H1 (cell line): ENCODE measurements at regions not wholly inside any gene's neighbourhood (a gene's known extent, or its start where the extent isn't known, plus 50 kb on each side); places are given as distances from the start of the nearest gene placed in this dataset.

ENCODE experiments used
- CTCF ChIA-PET: fragments of 300-600 bp; sonication (Branson Sonifier 250); formaldehyde crosslinking; loops from one replicate; lab custom pipeline; 2021; ENCODE audit not compliant: partially characterized antibody; lab: Charles Lee
- POLR2A ChIA-PET: fragments of 300-600 bp; sonication (Branson Sonifier 250); formaldehyde crosslinking; loops from one replicate; lab custom pipeline; 2021; ENCODE audit warnings: inconsistent platforms; ENCODE audit not compliant: partially characterized antibody; lab: Charles Lee
- DNase-seq, 2 experiments: peaks; one replicate each; pipeline versions ENCODE4 v3.0.0 to v3.0.0-alpha.2; 2010 to 2022; ENCODE audit warnings: low spot score in 2 of 2, low read depth in 1 of 2, mixed read lengths in 1 of 2
- FAIRE-seq: peaks from 2 replicates; lab custom pipeline; 2011; peaks lifted over from hg19 to GRCh38; lab: Jason Lieb, UNC
- H2AFZ ChIP-seq: 2 replicates; pipeline ENCODE4 v1.8.1; 2012; ENCODE audit warnings: low read length, inconsistent platforms
- H2AK5ac ChIP-seq: 2 replicates; pipeline ENCODE4 v1.6.1; 2013; ENCODE audit warnings: low read depth, low read length
- H2BK120ac ChIP-seq: replicated peaks from 2 replicates; pipeline ENCODE3; 2013; ENCODE audit warnings: low read depth, low read length, inconsistent platforms
- H2BK12ac ChIP-seq: 2 replicates; pipeline ENCODE4 v1.6.1; 2013; ENCODE audit warnings: low read depth, low read length
- H2BK15ac ChIP-seq: 2 replicates; pipeline ENCODE4 v1.6.1; 2013; ENCODE audit warnings: low read length
- H2BK20ac ChIP-seq: 2 replicates; pipeline ENCODE4 v1.6.1; 2013; ENCODE audit warnings: low read length
- H2BK5ac ChIP-seq: 2 replicates; pipeline ENCODE4 v1.6.1; 2013; ENCODE audit warnings: low read depth, low read length
- H3K14ac ChIP-seq: 2 replicates; pipeline ENCODE4 v1.6.1; 2013; ENCODE audit warnings: inconsistent platforms; ENCODE audit not compliant: insufficient read length
- H3K18ac ChIP-seq: 2 replicates; pipeline ENCODE4 v1.6.1; 2013; ENCODE audit warnings: low read length; ENCODE audit errors: extremely low read depth
- H3K23ac ChIP-seq: 2 replicates; pipeline ENCODE4 v1.6.1; 2013; ENCODE audit warnings: inconsistent platforms; ENCODE audit not compliant: insufficient read length
- H3K23me2 ChIP-seq: 2 replicates; pipeline ENCODE4 v1.6.1; 2013; ENCODE audit warnings: low read depth, low read length
- H3K27ac ChIP-seq: 2 replicates; pipeline ENCODE4 v1.6.1; 2011; ENCODE audit warnings: low read depth, low read length, inconsistent platforms
- H3K27me3 ChIP-seq, 4 experiments: replicated peaks in 1 of 4; 1 replicate in 1 of 4; 2 replicates in 3 of 4; pipeline versions ENCODE4 v1.6.1 to v1.8.1; 2011 to 2013; ENCODE audit warnings: low read length in 3 of 4, mild to moderate bottlenecking in 3 of 4, inconsistent platforms in 2 of 4, mixed read lengths in 2 of 4, moderate library complexity in 1 of 4; ENCODE audit not compliant: control insufficient read depth in 3 of 4, insufficient read depth in 3 of 4; ENCODE audit errors: extremely low read depth in 1 of 4
- H3K36me3 ChIP-seq, 4 experiments: 2 replicates each; pipeline versions ENCODE4 v1.6.1 to v1.8.1; 2011 to 2013; ENCODE audit warnings: mild to moderate bottlenecking in 4 of 4, low read length in 3 of 4, moderate library complexity in 2 of 4, control low read depth in 1 of 4, inconsistent platforms in 1 of 4; ENCODE audit not compliant: insufficient read depth in 4 of 4, control insufficient read depth in 2 of 4
- H3K4ac ChIP-seq: replicated peaks from 2 replicates; pipeline ENCODE3; 2013; ENCODE audit warnings: low read length, low read depth, mixed read lengths, inconsistent platforms; ENCODE audit not compliant: insufficient read length
- H3K4me1 ChIP-seq, 4 experiments: replicated peaks in 1 of 4; 1 replicate in 1 of 4; 2 replicates in 3 of 4; pipeline versions ENCODE4 v1.6.1 to v1.8.1; 2011 to 2013; ENCODE audit warnings: low read length in 3 of 4, inconsistent platforms in 2 of 4, mixed read lengths in 1 of 4; ENCODE audit not compliant: insufficient read depth in 4 of 4, control insufficient read depth in 3 of 4
- H3K4me2 ChIP-seq, 2 experiments: 2 replicates each; pipeline versions ENCODE4 v1.6.1 to v1.8.1; 2011 to 2013; ENCODE audit warnings: low read depth in 2 of 2, low read length in 2 of 2, control low read depth in 1 of 2, inconsistent platforms in 1 of 2, mild to moderate bottlenecking in 1 of 2; ENCODE audit not compliant: insufficient read depth in 1 of 2
- H3K4me3 ChIP-seq, 4 experiments: fragments of 200-600, 300-600 bp in 1 of 4; sonication (generic), shearing (Covaris generic), sonication (Bioruptor Twin) in 1 of 4; 2 replicates each; pipeline versions ENCODE4 v1.5.1 to v1.8.1; 2011 to 2016; ENCODE audit warnings: low read length in 4 of 4, low read depth in 3 of 4, control low read depth in 2 of 4, inconsistent platforms in 2 of 4, mild to moderate bottlenecking in 2 of 4, mixed read lengths in 1 of 4, moderate library complexity in 1 of 4; ENCODE audit not compliant: insufficient read depth in 2 of 4; ENCODE audit errors: extremely low read depth in 1 of 4
- H3K56ac ChIP-seq: replicated peaks from 2 replicates; pipeline ENCODE3; 2013; ENCODE audit warnings: low read depth, mild to moderate bottlenecking, mixed read lengths, low read length, inconsistent platforms; ENCODE audit not compliant: insufficient read length
- H3K79me1 ChIP-seq: 2 replicates; pipeline ENCODE4 v1.6.1; 2013; ENCODE audit warnings: low read depth, low read length, control low read depth
- H3K79me2 ChIP-seq, 2 experiments: 2 replicates each; pipeline versions ENCODE4 v1.6.1 to v1.8.1; 2012 to 2013; ENCODE audit warnings: low read length in 2 of 2, mild to moderate bottlenecking in 2 of 2, inconsistent platforms in 1 of 2; ENCODE audit not compliant: insufficient read depth in 2 of 2, control insufficient read depth in 1 of 2
- H3K9ac ChIP-seq, 4 experiments: replicated peaks in 1 of 4; 1 replicate in 1 of 4; 2 replicates in 3 of 4; pipeline versions ENCODE4 v1.6.1 to v1.8.1; 2011 to 2013; ENCODE audit warnings: low read depth in 3 of 4, low read length in 3 of 4, control low read depth in 2 of 4, mild to moderate bottlenecking in 2 of 4, moderate library complexity in 2 of 4, inconsistent platforms in 1 of 4; ENCODE audit errors: extremely low read depth in 1 of 4
- H3K9me3 ChIP-seq, 2 experiments: 2 replicates each; pipeline versions ENCODE4 v1.6.1 to v1.8.1; 2012 to 2013; ENCODE audit warnings: mild to moderate bottlenecking in 2 of 2, moderate library complexity in 2 of 2, control low read depth in 1 of 2, inconsistent platforms in 1 of 2, low read depth in 1 of 2, low read length in 1 of 2, mixed read lengths in 1 of 2; ENCODE audit not compliant: insufficient read depth in 2 of 2
- H4K20me1 ChIP-seq, 2 experiments: replicated peaks in 1 of 2; 2 replicates each; pipeline versions ENCODE3 to v1.8.1; 2011 to 2013; ENCODE audit warnings: inconsistent platforms in 2 of 2, low read length in 2 of 2, mild to moderate bottlenecking in 1 of 2; ENCODE audit not compliant: insufficient read depth in 2 of 2, control insufficient read depth in 1 of 2
- H4K5ac ChIP-seq: 2 replicates; pipeline ENCODE4 v1.6.1; 2013; ENCODE audit warnings: low read length, low read depth, mixed read lengths, inconsistent platforms; ENCODE audit not compliant: insufficient read length
- H4K8ac ChIP-seq: 2 replicates; pipeline ENCODE4 v1.8.0; 2013; ENCODE audit warnings: mild to moderate bottlenecking, moderate library complexity, low read length, inconsistent platforms; ENCODE audit not compliant: insufficient read depth; ENCODE audit errors: extremely low read depth
- H4K91ac ChIP-seq: replicated peaks from 2 replicates; pipeline ENCODE3; 2013; ENCODE audit warnings: low read length, mixed read lengths, inconsistent platforms; ENCODE audit not compliant: insufficient read length
- ATF3 ChIP-seq: IDR thresholded peaks from 2 replicates; pipeline ENCODE4 v1.6.1; 2011; ENCODE audit warnings: low read depth, mild to moderate bottlenecking, low read length; ENCODE audit not compliant: insufficient read depth
- EGR1 ChIP-seq: IDR thresholded peaks from 2 replicates; pipeline ENCODE4 v1.6.1; 2011; ENCODE audit warnings: low read depth, low read length, borderline replicate concordance
- KDM5A ChIP-seq: fragments of 200-600 bp; IDR thresholded peaks from 2 replicates; pipeline ENCODE4 v1.7.1; 2012; ENCODE audit warnings: mild to moderate bottlenecking, low read length, inconsistent platforms, mixed read lengths
- PHF8 ChIP-seq: fragments of 200-600 bp; sonication (generic); conservative IDR thresholded peaks from 2 replicates; pipeline ENCODE4 v1.7.1; 2012; ENCODE audit warnings: low read depth, mild to moderate bottlenecking, inconsistent platforms, low read length, moderate library complexity
- WGBS, 2 experiments: shearing (Covaris generic) in 1 of 2; methylation state at CpG; one replicate each; pipeline versions ENCODE4 v1.1.6 to v1.1.7; 2013 to 2015; ENCODE audit warnings: low lambda C conversion rate in 2 of 2, mixed read lengths in 2 of 2, inconsistent platforms in 1 of 2, low coverage in 1 of 2, missing lambda C conversion rate in 1 of 2; ENCODE audit not compliant: insufficient replicate concordance in 2 of 2, insufficient coverage in 1 of 2, insufficient read length in 1 of 2; ENCODE audit errors: extremely low coverage in 1 of 2, missing lambda C conversion rate in 1 of 2; 5-methylcytosine and 5-hydroxymethylcytosine counted together

DNA sequence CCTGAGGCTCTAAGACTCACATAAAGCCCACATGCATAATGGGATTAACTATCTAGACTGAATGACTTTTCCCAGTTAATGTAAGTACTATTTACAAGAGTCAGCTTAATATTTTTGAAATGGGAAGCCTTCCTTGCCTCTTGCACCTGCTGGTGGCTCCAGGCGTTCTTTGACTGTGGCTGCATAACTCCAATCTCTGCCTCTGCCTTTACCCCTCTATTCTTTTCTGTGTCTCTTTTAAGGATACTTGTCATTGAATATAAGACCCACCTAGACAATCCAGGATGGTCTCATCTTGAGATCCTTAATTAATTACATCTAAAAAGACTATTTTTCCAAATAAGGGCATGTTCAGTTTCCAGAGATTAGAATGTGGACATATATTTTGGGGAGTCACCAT, 66.9 kb upstream of the PCED1B start:
- H4K5ac ChIP-seq: no peak overlapping the region
- 88% methylated on average over 1 of the region's 1 CpG; no CpG with 5 or more reads in 1 of the 2 experiments for WGBS, 2 experiments
- no peak overlapping the region for H2BK120ac ChIP-seq
- H3K4me3 ChIP-seq: no peak overlapping the region
- no peaks in the 10 kb centered on the region for H3K36me3 ChIP-seq
- no peak overlapping the region for H2BK5ac ChIP-seq
- DNase-seq: no peak
- H3K79me1 ChIP-seq: no peaks in the 10 kb centered on the region
- no peak overlapping the region for H2BK20ac ChIP-seq
- H3K23me2 ChIP-seq: no peaks in the 10 kb centered on the region
- no peak for FAIRE-seq
- CTCF ChIA-PET: no interaction called here
- no peak overlapping the region for H3K4ac ChIP-seq
- H3K23ac ChIP-seq: no peak overlapping the region
- no peaks in the 10 kb centered on the region for H3K27me3 ChIP-seq
- H2BK15ac ChIP-seq: no peak overlapping the region
- H4K20me1 ChIP-seq: no peaks in the 10 kb centered on the region
- H3K9me3 ChIP-seq: no peaks in the 10 kb centered on the region
- H3K4me2 ChIP-seq: no peak overlapping the region
- no peak overlapping the region for H3K56ac ChIP-seq
- H4K8ac ChIP-seq: no peak overlapping the region
- H2AFZ ChIP-seq: no peak overlapping the region
- H3K79me2 ChIP-seq: no peaks in the 10 kb centered on the region
- POLR2A ChIA-PET: no interaction called here
- TF ChIP-seq ATF3: no peak
- no peak for TF ChIP-seq KDM5A
- no peak for TF ChIP-seq PHF8
- no peak for TF ChIP-seq EGR1
- no peaks in the 10 kb centered on the region; a peak in 1 of 7 replicates for H3K4me1 ChIP-seq
- H3K9ac ChIP-seq: no peak overlapping the region
- no peak overlapping the region for H2BK12ac ChIP-seq
- no peak overlapping the region for H3K18ac ChIP-seq
- H3K27ac ChIP-seq: no peak overlapping the region
- H4K91ac ChIP-seq: no peak overlapping the region
- no peak overlapping the region for H3K14ac ChIP-seq
- no peak overlapping the region for H2AK5ac ChIP-seq
